Retinal pigment epithelial cell (primary cell): ENCODE measurements at regions not wholly inside any gene's neighbourhood (a gene's known extent, or its start where the extent isn't known, plus 50 kb on each side); places are given as distances from the start of the nearest gene placed in this dataset.
A peak's percentile ranks its signal among the peaks of the same experiment; 100 is the strongest.

Experiments used
- DNase-seq: peaks from one replicate; pipeline ENCODE4 v3.0.0-alpha.2; 2010; ENCODE audit warnings: low read depth
- H3K4me3 ChIP-seq: 2 replicates; pipeline ENCODE4 v1.5.1; 2011; ENCODE audit warnings: mild to moderate bottlenecking, low read length, control low read depth, moderate library complexity
- TF ChIP-seq, protein P1 (sequence below): conservative IDR thresholded peaks from 2 replicates; pipeline ENCODE4 v1.5.1; 2011; ENCODE audit warnings: low read depth, low read length, control low read depth, inconsistent platforms

DNA sequence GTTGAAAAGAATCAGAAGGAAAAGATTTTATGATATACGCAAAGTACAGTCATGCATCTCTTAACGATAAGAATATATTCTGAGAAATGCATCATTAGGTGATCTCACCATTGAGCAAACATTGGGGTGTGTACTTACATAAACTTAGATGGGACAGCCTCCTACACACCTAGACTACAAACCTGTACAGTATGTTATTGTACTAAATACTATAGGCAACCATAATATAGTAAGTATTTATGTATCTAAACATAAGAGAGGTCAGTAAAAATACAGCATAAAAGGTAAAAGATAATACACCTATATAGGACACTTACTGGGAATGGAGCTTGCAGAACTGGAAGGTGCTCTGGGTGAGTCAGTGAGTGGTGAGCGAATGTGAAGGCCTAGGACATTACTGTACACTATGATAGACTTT, 254.6 kb downstream of the SPRY2 start:
- no peak overlapping the region for H3K4me3 ChIP-seq
- TF ChIP-seq, protein P1, sequence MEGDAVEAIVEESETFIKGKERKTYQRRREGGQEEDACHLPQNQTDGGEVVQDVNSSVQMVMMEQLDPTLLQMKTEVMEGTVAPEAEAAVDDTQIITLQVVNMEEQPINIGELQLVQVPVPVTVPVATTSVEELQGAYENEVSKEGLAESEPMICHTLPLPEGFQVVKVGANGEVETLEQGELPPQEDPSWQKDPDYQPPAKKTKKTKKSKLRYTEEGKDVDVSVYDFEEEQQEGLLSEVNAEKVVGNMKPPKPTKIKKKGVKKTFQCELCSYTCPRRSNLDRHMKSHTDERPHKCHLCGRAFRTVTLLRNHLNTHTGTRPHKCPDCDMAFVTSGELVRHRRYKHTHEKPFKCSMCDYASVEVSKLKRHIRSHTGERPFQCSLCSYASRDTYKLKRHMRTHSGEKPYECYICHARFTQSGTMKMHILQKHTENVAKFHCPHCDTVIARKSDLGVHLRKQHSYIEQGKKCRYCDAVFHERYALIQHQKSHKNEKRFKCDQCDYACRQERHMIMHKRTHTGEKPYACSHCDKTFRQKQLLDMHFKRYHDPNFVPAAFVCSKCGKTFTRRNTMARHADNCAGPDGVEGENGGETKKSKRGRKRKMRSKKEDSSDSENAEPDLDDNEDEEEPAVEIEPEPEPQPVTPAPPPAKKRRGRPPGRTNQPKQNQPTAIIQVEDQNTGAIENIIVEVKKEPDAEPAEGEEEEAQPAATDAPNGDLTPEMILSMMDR: no peak
- no peak for DNase-seq

DNA sequence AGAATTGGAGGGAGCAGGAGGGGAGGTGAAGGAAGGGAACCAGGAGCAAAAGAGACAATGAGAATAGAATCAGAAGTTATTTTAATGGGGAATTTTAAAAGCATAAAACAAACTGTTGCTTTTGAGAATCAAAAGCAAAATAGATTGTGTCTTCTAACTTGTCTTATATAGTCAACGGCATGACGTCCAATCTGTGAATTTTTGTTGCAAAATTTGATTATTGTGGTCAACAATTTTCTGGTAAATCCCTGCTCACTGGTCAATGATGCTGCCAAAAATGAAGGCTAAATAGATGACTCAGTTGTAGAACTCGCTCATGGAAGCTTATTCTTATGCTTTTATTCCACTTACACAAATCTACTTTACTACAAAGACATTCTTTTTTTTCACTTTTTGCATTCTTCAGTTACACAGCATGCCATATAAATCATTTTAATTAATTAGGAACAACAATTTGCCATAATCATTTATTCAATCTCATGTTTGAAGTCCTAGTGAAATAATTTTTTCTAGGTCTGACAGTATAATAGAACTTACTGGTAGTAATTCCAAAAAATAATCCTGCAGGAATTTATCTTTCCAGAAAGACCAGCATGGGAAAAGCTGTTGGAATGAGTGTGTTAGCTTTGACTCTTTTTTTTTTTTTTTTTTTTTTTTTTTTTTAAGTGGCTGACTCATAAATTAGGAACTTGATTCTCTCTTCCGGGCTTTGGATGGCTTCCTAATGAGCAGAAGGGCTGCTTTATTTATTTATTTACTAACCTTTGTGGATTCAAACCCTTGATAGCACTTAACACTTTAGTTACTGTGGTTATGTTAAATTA, 256.9 kb downstream of the SPRY2 start:
- TF ChIP-seq, protein P1: no peak
- peak overlapping the region; percentile 27 for H3K4me3 ChIP-seq
- DNase-seq: peak; percentile 95

DNA sequence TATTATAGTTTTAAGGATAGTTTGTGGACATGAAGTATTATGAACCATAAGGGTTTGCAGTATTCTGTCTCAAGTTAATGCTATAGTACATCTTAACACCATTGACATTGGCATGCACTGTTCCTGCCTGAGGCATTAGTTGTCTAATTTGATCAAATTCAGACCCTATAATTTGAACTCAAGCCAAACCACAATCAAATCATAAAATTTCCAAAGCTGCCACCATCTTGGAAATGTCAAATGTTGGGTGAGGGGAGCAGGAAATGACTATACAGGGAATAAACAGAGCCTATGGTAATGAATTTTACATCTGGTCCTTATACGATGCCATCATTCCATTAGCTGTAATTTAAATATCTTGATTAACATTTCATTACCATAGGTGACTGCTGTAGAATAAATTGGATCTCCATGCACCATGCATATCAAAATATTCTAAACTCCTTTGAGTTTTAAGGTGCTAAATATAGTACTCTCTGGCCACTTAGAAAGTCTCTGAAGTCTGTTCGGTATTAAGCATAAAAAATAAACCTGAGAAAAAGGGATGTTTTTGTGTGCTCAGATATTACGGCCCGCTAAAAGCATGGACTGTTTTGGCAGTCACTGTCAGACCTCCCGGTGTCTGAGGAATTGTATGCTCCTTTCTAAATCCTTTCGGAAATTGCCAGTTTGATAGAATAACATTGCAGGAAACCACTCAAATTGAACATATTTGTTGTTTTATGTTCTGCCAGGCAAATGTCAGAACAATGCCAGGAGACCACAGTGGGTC, 257.7 kb downstream of the SPRY2 start:
- TF ChIP-seq, protein P1: no peak
- DNase-seq: peak; percentile 46
- peak overlapping the region; percentile 27 for H3K4me3 ChIP-seq

DNA sequence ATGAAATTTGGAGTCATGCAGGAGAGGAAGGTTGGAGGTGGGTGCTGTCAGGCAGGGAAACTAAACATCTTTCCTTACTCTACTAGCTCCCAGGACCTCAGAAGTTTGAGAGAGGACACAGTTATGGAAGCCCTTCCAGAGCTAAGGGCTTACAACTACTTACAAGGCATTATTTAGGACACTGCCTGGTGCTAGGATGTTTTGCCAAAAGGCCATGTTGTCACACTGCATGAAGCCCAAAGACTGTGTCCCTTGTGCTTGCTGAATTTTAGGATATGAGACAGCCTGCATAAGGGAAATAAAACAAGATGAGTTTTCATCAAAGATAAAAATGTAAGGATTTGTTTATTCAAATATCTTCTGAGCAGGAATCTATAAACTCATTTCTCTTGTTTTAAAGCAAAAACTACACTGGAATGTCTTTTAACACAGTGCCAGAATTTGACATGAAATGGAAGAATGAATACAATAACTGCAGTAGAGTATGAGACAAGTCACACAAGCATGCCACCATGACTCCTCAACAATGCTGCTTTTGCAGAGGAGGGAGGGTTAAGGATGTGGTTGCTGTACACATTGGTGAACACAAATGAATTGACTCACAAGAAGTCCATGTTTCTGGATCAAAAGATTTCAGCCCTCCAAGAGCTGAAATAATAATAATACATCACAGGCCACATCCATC, 258.4 kb downstream of the SPRY2 start:
- TF ChIP-seq, protein P1: no peak
- peak; percentile 41 for DNase-seq
- no peak overlapping the region for H3K4me3 ChIP-seq

DNA sequence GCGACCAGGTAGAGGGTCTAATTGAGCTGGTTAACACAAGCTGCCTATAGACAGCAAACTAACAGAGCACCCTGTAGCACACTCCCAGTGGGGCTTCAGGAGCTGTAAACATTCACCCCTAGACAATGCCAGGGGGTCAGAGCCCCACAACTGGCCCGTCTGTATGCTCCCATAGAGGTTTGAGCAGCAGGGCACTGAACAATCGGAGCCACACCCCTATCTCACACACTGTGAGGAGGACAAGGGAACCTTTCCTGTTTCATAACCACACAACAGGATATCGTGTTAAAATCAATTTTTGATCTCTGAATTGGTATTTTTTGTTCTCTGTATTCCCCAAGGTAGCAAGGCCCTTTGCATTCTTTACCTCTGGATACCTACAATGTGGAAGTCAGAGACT, 266.1 kb downstream of the SPRY2 start:
- DNase-seq: no peak
- TF ChIP-seq, protein P1: no peak

DNA sequence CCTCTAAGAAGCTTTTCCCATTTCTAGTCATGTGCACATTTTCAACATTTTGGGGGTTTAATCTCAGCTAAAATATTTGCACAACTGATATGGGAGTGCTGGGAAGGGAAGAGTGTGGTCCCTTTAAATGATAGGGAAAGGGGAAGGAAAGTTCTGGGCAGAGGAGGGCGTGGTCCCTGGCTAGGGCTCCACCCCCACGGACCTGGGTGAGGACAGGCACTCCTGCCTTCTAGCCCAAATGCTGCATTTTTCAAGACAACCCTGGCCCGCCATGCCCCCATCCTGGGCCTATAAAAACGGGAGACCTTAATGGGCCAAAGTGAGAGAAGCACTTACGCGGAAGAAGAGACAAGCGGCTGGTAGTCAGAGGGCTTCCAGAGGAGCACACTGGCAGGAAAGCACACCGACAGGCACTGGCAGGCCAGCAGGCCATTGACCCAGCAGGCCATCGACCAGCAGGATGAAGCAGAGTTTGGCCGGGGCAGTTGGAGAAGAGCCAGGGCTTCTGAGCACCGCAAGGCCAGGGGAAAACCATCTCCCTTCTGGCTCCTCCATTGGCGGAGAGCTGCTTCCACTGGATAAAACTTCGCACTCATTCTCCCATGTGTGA, 266.7 kb downstream of the SPRY2 start:
- H3K4me3 ChIP-seq: no peak overlapping the region
- TF ChIP-seq, protein P1: no peak
- DNase-seq: no peak

More for the DNA sequence above, 266.1 kb downstream of the SPRY2 start:
- no peak overlapping the region for H3K4me3 ChIP-seq
